ENCODE measurements at regions not wholly inside any gene's neighbourhood (a gene's known extent, or its start where the extent isn't known, plus 50 kb on each side); places are given as distances from the start of the nearest gene placed in this dataset.

GRCh38 chr9:87216897-87217455 is 269.7 kb upstream of the GAS1 start:
- DNase-seq = no peak
- no peak overlapping the region for H3K27ac ChIP-seq
- no peak overlapping the region for H3K4me3 ChIP-seq
- H3K4me1 ChIP-seq = peaks cover 20% of the 10 kb centered on the region
- no peaks in the 10 kb centered on the region for H3K9me3 ChIP-seq (replicated peaks)
- H3K36me3 ChIP-seq = no peaks in the 10 kb centered on the region
- H3K27me3 ChIP-seq = no peaks in the 10 kb centered on the region

GRCh38 chr9:87223392-87224246 is 274.0 kb upstream of the DAPK1 start:
- H3K27ac ChIP-seq = no peak overlapping the region
- DNase-seq = peak; percentile 58 to 70
- no peaks in the 10 kb centered on the region for H3K36me3 ChIP-seq
- H3K4me3 ChIP-seq = peak overlapping the region; percentile 15
- no peaks in the 10 kb centered on the region for H3K9me3 ChIP-seq (replicated peaks)
- peaks cover 3% of the 10 kb centered on the region for H3K4me1 ChIP-seq
- H3K27me3 ChIP-seq = no peaks in the 10 kb centered on the region

- no peak for DNase-seq
- Histone ChIP-seq H3K4me3 (no peak overlapping the region), H3K27ac (no peak overlapping the region), H3K36me3 (no peaks in the 10 kb centered on the region), H3K4me1 (peaks cover 3% of the 10 kb centered on the region), H3K27me3 (no peaks in the 10 kb centered on the region), H3K9me3 (replicated peaks) (no peaks in the 10 kb centered on the region; the same call in 1 of the 2 replicates)
Measured at GRCh38 chr9:87226896-87227295, 270.8 kb upstream of the DAPK1 start.

- H3K4me3 ChIP-seq = no peak overlapping the region
- H3K36me3 ChIP-seq = no peaks in the 10 kb centered on the region
- no peaks in the 10 kb centered on the region; the same call in 1 of the 2 replicates for H3K9me3 ChIP-seq (replicated peaks)
- no peak for DNase-seq
- H3K27me3 ChIP-seq = no peaks in the 10 kb centered on the region
- H3K4me1 ChIP-seq = peaks cover 3% of the 10 kb centered on the region
- H3K27ac ChIP-seq = no peak overlapping the region
Measured at GRCh38 chr9:87227456-87227855, 270.2 kb upstream of the DAPK1 start.

- H3K9me3 ChIP-seq (replicated peaks) = no peaks in the 10 kb centered on the region; the same call in 1 of the 2 replicates
- no peaks in the 10 kb centered on the region for H3K27me3 ChIP-seq
- H3K36me3 ChIP-seq = no peaks in the 10 kb centered on the region
- no peak overlapping the region for H3K4me3 ChIP-seq
- DNase-seq = no peak
- H3K4me1 ChIP-seq = no peaks in the 10 kb centered on the region; the same call in 1 of the 2 replicates
- no peak overlapping the region for H3K27ac ChIP-seq
Measured at GRCh38 chr9:87229108-87229507, 268.6 kb upstream of the DAPK1 start.

GRCh38 chr9:87233431-87233830 is 264.2 kb upstream of the DAPK1 start:
- H3K27me3 ChIP-seq = no peaks in the 10 kb centered on the region
- peaks cover 8% of the 10 kb centered on the region; the same call in 1 of the 2 replicates for H3K4me1 ChIP-seq
- no peaks in the 10 kb centered on the region for H3K36me3 ChIP-seq
- H3K4me3 ChIP-seq = no peak overlapping the region
- DNase-seq = peak in 1 of 2 experiments; percentile 36
- no peaks in the 10 kb centered on the region; the same call in 1 of the 2 replicates for H3K9me3 ChIP-seq (replicated peaks)
- H3K27ac ChIP-seq = no peak overlapping the region

- Histone ChIP-seq H3K27ac (no peak overlapping the region), H3K36me3 (no peaks in the 10 kb centered on the region), H3K27me3 (no peaks in the 10 kb centered on the region), H3K4me1 (peaks cover 8% of the 10 kb centered on the region; the same call in 1 of the 2 replicates), H3K4me3 (no peak overlapping the region), H3K9me3 (replicated peaks) (no peaks in the 10 kb centered on the region; the same call in 1 of the 2 replicates)
- DNase-seq = peak in 1 of 2 experiments; percentile 43
Measured at GRCh38 chr9:87233899-87234455, 263.7 kb upstream of the DAPK1 start.

- H3K4me1 ChIP-seq = peaks cover 8% of the 10 kb centered on the region; the same call in 1 of the 2 replicates
- H3K4me3 ChIP-seq = no peak overlapping the region
- no peak for DNase-seq
- no peak overlapping the region for H3K27ac ChIP-seq
- H3K27me3 ChIP-seq = no peaks in the 10 kb centered on the region
- no peaks in the 10 kb centered on the region; the same call in 1 of the 2 replicates for H3K9me3 ChIP-seq (replicated peaks)
- H3K36me3 ChIP-seq = no peaks in the 10 kb centered on the region
Measured at GRCh38 chr9:87234854-87235253, 262.8 kb upstream of the DAPK1 start.

- H3K27me3 ChIP-seq = no peaks in the 10 kb centered on the region
- H3K4me1 ChIP-seq = peaks cover 8% of the 10 kb centered on the region; the same call in 1 of the 2 replicates
- DNase-seq = no peak
- no peaks in the 10 kb centered on the region for H3K36me3 ChIP-seq
- no peak overlapping the region for H3K4me3 ChIP-seq
- H3K9me3 ChIP-seq (replicated peaks) = no peaks in the 10 kb centered on the region; the same call in 1 of the 2 replicates
- no peak overlapping the region for H3K27ac ChIP-seq
Measured at GRCh38 chr9:87236546-87236945, 261.1 kb upstream of the DAPK1 start.

GRCh38 chr9:87237336-87237735 is 260.3 kb upstream of the DAPK1 start:
- Histone ChIP-seq H3K4me3 (no peak overlapping the region), H3K27me3 (no peaks in the 10 kb centered on the region), H3K9me3 (replicated peaks) (no peaks in the 10 kb centered on the region), H3K4me1 (peaks cover 8% of the 10 kb centered on the region; the same call in 1 of the 2 replicates), H3K36me3 (no peaks in the 10 kb centered on the region), H3K27ac (no peak overlapping the region)
- DNase-seq = no peak

GRCh38 chr9:87238545-87238944 is 259.1 kb upstream of the DAPK1 start:
- no peaks in the 10 kb centered on the region for H3K27me3 ChIP-seq
- no peak overlapping the region for H3K27ac ChIP-seq
- no peaks in the 10 kb centered on the region for H3K36me3 ChIP-seq
- DNase-seq = no peak
- no peak overlapping the region for H3K4me3 ChIP-seq
- no peaks in the 10 kb centered on the region for H3K9me3 ChIP-seq (replicated peaks)
- peaks cover 8% of the 10 kb centered on the region; the same call in 1 of the 2 replicates for H3K4me1 ChIP-seq

GRCh38 chr9:87239312-87239711 is 258.4 kb upstream of the DAPK1 start:
- Histone ChIP-seq H3K9me3 (replicated peaks) (no peaks in the 10 kb centered on the region), H3K4me1 (peaks cover 7% of the 10 kb centered on the region; the same call in 1 of the 2 replicates), H3K27me3 (no peaks in the 10 kb centered on the region), H3K27ac (no peak overlapping the region), H3K36me3 (no peaks in the 10 kb centered on the region), H3K4me3 (no peak overlapping the region)
- DNase-seq = no peak

- Histone ChIP-seq H3K27ac (no peak overlapping the region), H3K27me3 (no peaks in the 10 kb centered on the region), H3K36me3 (no peaks in the 10 kb centered on the region), H3K4me3 (no peak overlapping the region), H3K9me3 (replicated peaks) (no peaks in the 10 kb centered on the region), H3K4me1 (no peaks in the 10 kb centered on the region)
- DNase-seq = no peak
Measured at GRCh38 chr9:87243602-87244001, 254.1 kb upstream of the DAPK1 start.

GRCh38 chr9:87245271-87245670 is 252.4 kb upstream of the DAPK1 start:
- Histone ChIP-seq H3K9me3 (replicated peaks) (no peaks in the 10 kb centered on the region), H3K36me3 (no peaks in the 10 kb centered on the region), H3K27ac (no peak overlapping the region), H3K4me3 (no peak overlapping the region), H3K27me3 (no peaks in the 10 kb centered on the region), H3K4me1 (no peaks in the 10 kb centered on the region)
- DNase-seq = no peak

GRCh38 chr9:87247097-87247496 is 250.6 kb upstream of the DAPK1 start:
- Histone ChIP-seq H3K4me1 (no peaks in the 10 kb centered on the region), H3K27ac (no peak overlapping the region), H3K9me3 (replicated peaks) (no peaks in the 10 kb centered on the region), H3K4me3 (no peak overlapping the region), H3K36me3 (no peaks in the 10 kb centered on the region), H3K27me3 (no peaks in the 10 kb centered on the region)
- no peak for DNase-seq
